K562 (cell line): ENCODE measurements at regions not wholly inside any gene's neighbourhood (a gene's known extent, or its start where the extent isn't known, plus 50 kb on each side); places are given as distances from the start of the nearest gene placed in this dataset.

Source experiments
- ATAC-seq: fragments of 200-7000 bp; cut with Tn5 transposase; 3 replicates; pipeline ENCODE4 v1.9.1; 2020; ENCODE audit warnings: moderate library complexity
- BruUV-seq: library from RNA; stranded (reverse); fragments of 400-500 nt; replicated peaks from 2 replicates; lab custom pipeline; 2021; lab: Mats Ljungman, UMichigan
- CTCF ChIA-PET: fragments of 300-600 bp; formaldehyde crosslinking; extraction: SDS; loops from one replicate; lab custom pipeline; 2021; ENCODE audit warnings: low intra/inter-chr PET ratio; lab: Yijun Ruan, JAX
- POLR2A ChIA-PET: fragments of 300-600, 350-650 bp; sonication (Branson Sonifier 250); formaldehyde crosslinking; extraction: SDS; loops from one replicate; lab custom pipeline; 2021; ENCODE audit warnings: antibody characterized with exemption, inconsistent platforms; lab: Yijun Ruan, JAX
- DNase-seq, 4 experiments: peaks; one replicate each; pipeline versions ENCODE4 v3.0.0 to v3.0.0-alpha.2; 2011 to 2018; ENCODE audit warnings: low spot score in 3 of 4, mixed read lengths in 3 of 4; ENCODE audit errors: extremely low read depth in 1 of 4
- FAIRE-seq: peaks from 2 replicates; lab custom pipeline; 2011; peaks lifted over from hg19 to GRCh38; lab: Jason Lieb, UNC
- H2AFZ ChIP-seq: 2 replicates; pipeline ENCODE4 v1.6.0; 2011; ENCODE audit warnings: low read depth, low read length, control low read depth, inconsistent platforms
- H3K27ac ChIP-seq: fragments of 200-600 bp; 3 replicates; pipeline ENCODE4 v1.8.0; 2011; ENCODE audit warnings: low read depth, mild to moderate bottlenecking, control low read depth, inconsistent platforms, low read length, moderate library complexity, mixed read lengths; ENCODE audit errors: extremely low read depth
- H3K27me3 ChIP-seq, 2 experiments: fragments of 300-600 bp in 1 of 2; 2 replicates in 1 of 2; 3 replicates in 1 of 2; pipeline versions ENCODE4 v1.6.0 to v1.8.0; 2011; ENCODE audit warnings: inconsistent platforms in 2 of 2, low read length in 2 of 2, mild to moderate bottlenecking in 1 of 2, mixed read lengths in 1 of 2, moderate library complexity in 1 of 2; ENCODE audit not compliant: control insufficient read depth in 2 of 2, insufficient read depth in 2 of 2
- H3K36me3 ChIP-seq: fragments of 300-600 bp; 3 replicates; pipeline ENCODE4 v1.8.0; 2011; ENCODE audit warnings: mild to moderate bottlenecking, low read length, inconsistent platforms; ENCODE audit not compliant: control insufficient read depth, insufficient read depth
- H3K4me1 ChIP-seq, 2 experiments: fragments of 200-600 bp in 1 of 2; replicated peaks in 1 of 2; 2 replicates in 1 of 2; 3 replicates in 1 of 2; pipeline versions ENCODE4 v1.5.1 to v1.8.0; 2011; ENCODE audit warnings: inconsistent platforms in 2 of 2, low read length in 2 of 2, mild to moderate bottlenecking in 1 of 2, mixed read lengths in 1 of 2, moderate library complexity in 1 of 2; ENCODE audit not compliant: control insufficient read depth in 2 of 2, insufficient read depth in 2 of 2
- H3K4me2 ChIP-seq: 2 replicates; pipeline ENCODE4 v1.6.1; 2011; ENCODE audit warnings: low read length, control low read depth, inconsistent platforms, mixed read lengths; ENCODE audit not compliant: insufficient read depth
- H3K4me3 ChIP-seq: fragments of 200-600 bp; sonication (generic), shearing (Covaris generic); 2 replicates; pipeline ENCODE4 v1.5.1; 2016; ENCODE audit warnings: control low read depth, inconsistent platforms
- H3K79me2 ChIP-seq: fragments of 200-600 bp; 3 replicates; pipeline ENCODE4 v1.8.0; 2011; ENCODE audit warnings: low read length, inconsistent platforms; ENCODE audit not compliant: control insufficient read depth, insufficient read depth
- H3K9ac ChIP-seq, 2 experiments: 2 replicates each; pipeline versions ENCODE4 v1.6.0 to v1.6.1; 2011; ENCODE audit warnings: low read depth in 2 of 2, low read length in 2 of 2, control low read depth in 1 of 2, inconsistent platforms in 1 of 2, mild to moderate bottlenecking in 1 of 2, mixed read lengths in 1 of 2; ENCODE audit not compliant: insufficient read depth in 1 of 2
- H3K9me1 ChIP-seq: one replicate; pipeline ENCODE4 v1.6.0; 2011; ENCODE audit warnings: inconsistent platforms, mild to moderate bottlenecking, low read length, moderate library complexity; ENCODE audit not compliant: control insufficient read depth, insufficient read depth
- H3K9me3 ChIP-seq: replicated peaks from 2 replicates; pipeline ENCODE4 v1.5.1; 2011; ENCODE audit warnings: low read depth, low read length, inconsistent platforms; ENCODE audit not compliant: control insufficient read depth, insufficient read depth
- H4K20me1 ChIP-seq: replicated peaks from 2 replicates; pipeline ENCODE4 v1.6.1; 2011; ENCODE audit warnings: low read length, inconsistent platforms, mixed read lengths; ENCODE audit not compliant: control insufficient read depth, insufficient read depth
- KDM1A ChIP-seq, 2 experiments: fragments of 450-650 bp; IDR thresholded peaks; 2 replicates each; pipeline ENCODE4 v1.6.1; 2016; ENCODE audit warnings: mild to moderate bottlenecking in 2 of 2
- RFX1 ChIP-seq: fragments of 450-650 bp; IDR thresholded peaks from 2 replicates; pipeline ENCODE4 v1.6.1; 2016; ENCODE audit warnings: mild to moderate bottlenecking, moderate library complexity
- TRIM25 ChIP-seq: fragments of 450-650 bp; IDR thresholded peaks from 2 replicates; pipeline ENCODE4 v1.7.0; 2016; ENCODE audit warnings: borderline replicate concordance
- ZNF407 ChIP-seq: fragments of 450-650 bp; IDR thresholded peaks from 2 replicates; pipeline ENCODE4 v1.6.1; 2016; ENCODE audit warnings: low read depth
- WGBS: fragments of 100-300 bp; shearing (Covaris generic); methylation state at CpG from one replicate; pipeline ENCODE4 v1.1.6; 2016; ENCODE audit warnings: low coverage, mixed read lengths; ENCODE audit not compliant: insufficient coverage; ENCODE audit errors: missing lambda C conversion rate; 5-methylcytosine and 5-hydroxymethylcytosine counted together
- in situ Hi-C: fragments of 300-500 bp; cut with MboI; formaldehyde crosslinking; loops from 4 replicates; pipeline ENCODE4 v1.15.0; 2018; ENCODE audit warnings: inconsistent platforms, mixed read lengths
- intact Hi-C: fragments of 100-400 bp; cut with micrococcal nuclease; formaldehyde crosslinking; loops from 2 replicates; pipeline ENCODE4 v1.14.2; 2022

- DNase-seq (no peak), FAIRE-seq (no peak), ATAC-seq (no peak)
- no peaks in the 10 kb centered on the region for H3K36me3 ChIP-seq
- no peaks in the 10 kb centered on the region for H3K27me3 ChIP-seq
- H3K4me2 ChIP-seq = no peak overlapping the region
- POLR2A ChIA-PET = no interaction called here
- in situ Hi-C loops (no loop called here), intact Hi-C loops (loop anchor here (5.0 to 10.0 kb wide), 2 partner anchors 172 to 1190 kb away; no protein-coding TSS in a partner anchor)
- under 1% methylated on average over 5 of the region's 5 CpGs for WGBS
- H3K9ac ChIP-seq = no peak overlapping the region
- no TSS peak for BruUV-seq
- no peaks in the 10 kb centered on the region for H3K79me2 ChIP-seq
- no peak overlapping the region for H3K4me3 ChIP-seq
- no peaks in the 10 kb centered on the region for H3K9me1 ChIP-seq
- no peaks in the 10 kb centered on the region for H4K20me1 ChIP-seq
- H3K9me3 ChIP-seq = no peaks in the 10 kb centered on the region; the same call in 1 of the 2 replicates
- no peak overlapping the region for H2AFZ ChIP-seq
- no peaks in the 10 kb centered on the region for H3K4me1 ChIP-seq
- CTCF ChIA-PET = no interaction called here
- no peak overlapping the region for H3K27ac ChIP-seq
- TF ChIP-seq RFX1 (no peak), KDM1A (IDR thresholded peaks at IDR 0.05) (no peak), TRIM25 (no peak), ZNF407 (no peak)
These were observed 385.6 kb downstream of the HLX start for GRCh38 chr1:221264848-221265247.
